ENCODE measurements at regions not wholly inside any gene's neighbourhood (a gene's known extent, or its start where the extent isn't known, plus 50 kb on each side); places are given as distances from the start of the nearest gene placed in this dataset.

- TF ChIP-seq POLR2A (IDR thresholded peaks at IDR 0.05) (no peak), CTCF (IDR thresholded peaks at IDR 0.05) (no peak)
Observed at GRCh38 chr4:106677213-106677612, 308.6 kb upstream of the GIMD1 start.

Data from suprapubic skin (tissue), 3 donors.